B cell (primary cell): ENCODE measurements at regions not wholly inside any gene's neighbourhood (a gene's known extent, or its start where the extent isn't known, plus 50 kb on each side); places are given as distances from the start of the nearest gene placed in this dataset.

Source experiments
- ATAC-seq: fragments of 200-7000 bp; cut with Tn5 transposase; one replicate; pipeline ENCODE4 v1.10.0; 2021; ENCODE audit warnings: low read depth, mild to moderate bottlenecking, moderate number of reproducible peaks, moderate library complexity
- CTCF ChIA-PET: fragments of 350-600 bp; sonication (Branson Sonifier 250); formaldehyde crosslinking; loops from one replicate; lab custom pipeline; 2021; ENCODE audit warnings: antibody characterized with exemption, inconsistent platforms; lab: Charles Lee
- POLR2A ChIA-PET: fragments of 350-600 bp; sonication (Branson Sonifier 250); formaldehyde crosslinking; loops from one replicate; lab custom pipeline; 2021; ENCODE audit warnings: antibody characterized with exemption; lab: Charles Lee
- DNase-seq: peaks from one replicate; pipeline ENCODE4 v3.0.0; 2013
- H2AFZ ChIP-seq: 2 replicates; pipeline ENCODE4 v1.6.1; 2012; ENCODE audit warnings: mild to moderate bottlenecking, low read depth, low read length; ENCODE audit not compliant: insufficient read depth, poor library complexity, severe bottlenecking
- H3K27ac ChIP-seq, 2 donors: 1 replicate in 1 of 2; 2 replicates in 1 of 2; pipeline ENCODE4 v1.5.1; 2012 to 2013; ENCODE audit warnings: low read length in 2 of 2, mild to moderate bottlenecking in 2 of 2, moderate library complexity in 1 of 2
- H3K27me3 ChIP-seq, 4 experiments: fragments of 200-600 bp in 1 of 4; sonication (generic) in 1 of 4; replicated peaks in 1 of 4; 1 replicate in 2 of 4; 2 replicates in 2 of 4; pipeline versions ENCODE4 v1.6.1 to v1.7.0; 2013 to 2016; ENCODE audit warnings: low read length in 3 of 4, mild to moderate bottlenecking in 2 of 4, mixed read lengths in 1 of 4, moderate library complexity in 1 of 4; ENCODE audit not compliant: insufficient read depth in 4 of 4, control insufficient read depth in 3 of 4; ENCODE audit errors: control extremely low read depth in 1 of 4
- H3K36me3 ChIP-seq, 2 experiments: replicated peaks in 1 of 2; 1 replicate in 1 of 2; 2 replicates in 1 of 2; pipeline versions ENCODE4 v1.6.1 to v1.7.1; 2013; ENCODE audit warnings: low read length in 1 of 2; ENCODE audit not compliant: insufficient read depth in 2 of 2, control insufficient read depth in 1 of 2; ENCODE audit errors: control extremely low read depth in 1 of 2, extremely low read depth in 1 of 2
- H3K4me1 ChIP-seq, 2 donors: fragments of 200-600 bp in 1 of 2; sonication (generic) in 1 of 2; 1 replicate in 1 of 2; 2 replicates in 1 of 2; pipeline versions ENCODE4 v1.5.1 to v1.6.1; 2013 to 2017; ENCODE audit warnings: low read length in 2 of 2; ENCODE audit not compliant: control insufficient read depth in 2 of 2, insufficient read depth in 2 of 2
- H3K4me2 ChIP-seq: replicated peaks from 2 replicates; pipeline ENCODE3; 2012; ENCODE audit warnings: mild to moderate bottlenecking, low read depth, low read length; ENCODE audit not compliant: poor library complexity, severe bottlenecking
- H3K4me3 ChIP-seq, 5 experiments: fragments of 200-600 bp in 1 of 5; sonication (generic) in 1 of 5; 1 replicate in 3 of 5; 2 replicates in 2 of 5; pipeline versions ENCODE4 v1.5.1 to v1.7.0; 2011 to 2016; ENCODE audit warnings: low read length in 4 of 5, mild to moderate bottlenecking in 4 of 5, low read depth in 2 of 5, control low read depth in 1 of 5, moderate library complexity in 1 of 5; ENCODE audit not compliant: insufficient read depth in 1 of 5; ENCODE audit errors: control extremely low read depth in 1 of 5, extremely low read depth in 1 of 5
- H3K79me2 ChIP-seq: fragments of 200-600 bp; sonication (generic); one replicate; pipeline ENCODE4 v1.6.0; 2016; ENCODE audit warnings: low read length; ENCODE audit not compliant: control insufficient read depth, insufficient read depth
- H3K9ac ChIP-seq: fragments of 200-600 bp; sonication (generic); 2 replicates; pipeline ENCODE4 v1.6.1; 2017; ENCODE audit warnings: mild to moderate bottlenecking, low read length, moderate library complexity
- H3K9me3 ChIP-seq, 3 donors: one replicate each; pipeline versions ENCODE4 v1.6.1 to v1.7.1; 2013; ENCODE audit warnings: low read length in 2 of 3; ENCODE audit not compliant: control insufficient read depth in 2 of 3, insufficient read depth in 1 of 3; ENCODE audit errors: control extremely low read depth in 1 of 3
- H4K20me1 ChIP-seq: 2 replicates; pipeline ENCODE4 v1.6.0; 2012; ENCODE audit warnings: mild to moderate bottlenecking, low read length; ENCODE audit not compliant: insufficient read depth, control insufficient read depth, poor library complexity, severe bottlenecking
- H3K27ac Mint-ChIP-seq: one replicate; pipeline ENCODE4 v1.8.0; 2021; ENCODE audit warnings: mixed read lengths
- H3K27me3 Mint-ChIP-seq: one replicate; pipeline ENCODE4 v1.8.0; 2021; ENCODE audit warnings: mixed read lengths
- H3K4me1 Mint-ChIP-seq: one replicate; pipeline ENCODE4 v1.8.0; 2021; ENCODE audit warnings: mixed read lengths
- H3K4me3 Mint-ChIP-seq: one replicate; pipeline ENCODE4 v1.8.0; 2021; ENCODE audit warnings: mixed read lengths
- H3K9me3 Mint-ChIP-seq: one replicate; pipeline ENCODE4 v1.8.0; 2022; ENCODE audit warnings: mixed read lengths; ENCODE audit not compliant: insufficient read depth
- EZH2 ChIP-seq: IDR thresholded peaks from 2 replicates; pipeline ENCODE4 v1.6.1; 2012; ENCODE audit warnings: borderline replicate concordance, low read depth, mild to moderate bottlenecking, moderate library complexity, low read length; ENCODE audit not compliant: insufficient read depth, poor library complexity, severe bottlenecking
- WGBS: methylation state at CpG from one replicate; pipeline ENCODE4 v1.1.5; 2013; ENCODE audit warnings: missing lambda C conversion rate; ENCODE audit not compliant: insufficient coverage; 5-methylcytosine and 5-hydroxymethylcytosine counted together
- intact Hi-C: fragments of 100-400 bp; cut with micrococcal nuclease; formaldehyde crosslinking; loops from one replicate; pipeline ENCODE4 v1.10.0; 2022
- TF ChIP-seq, protein P1 (sequence below): fragments of 200-600 bp; IDR thresholded peaks from one replicate; pipeline ENCODE4 v1.8.0; 2022; ENCODE audit warnings: antibody characterized with exemption, mild to moderate bottlenecking

DNA sequence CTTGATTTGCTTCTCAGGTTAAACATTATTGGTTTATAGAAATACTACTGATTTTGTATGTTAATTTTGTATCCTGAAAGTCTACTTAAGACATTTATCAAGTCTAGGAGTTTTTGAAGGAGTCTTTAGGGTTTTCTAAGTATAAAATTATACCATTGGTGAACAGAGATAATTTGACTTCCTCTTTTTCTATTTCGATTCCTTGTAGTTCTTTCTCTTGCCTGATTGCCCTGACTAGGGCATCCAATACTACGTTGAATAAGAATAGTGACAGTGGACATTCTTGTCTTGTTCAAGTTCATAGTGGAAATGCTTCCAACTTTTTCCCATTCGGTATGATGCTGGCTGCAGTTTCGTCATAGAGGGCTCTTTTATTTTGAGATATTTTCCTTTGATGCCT is 807.5 kb upstream of the SLC10A2 start:
- H2AFZ ChIP-seq, result no peak overlapping the region
- Mint-ChIP-seq H3K27me3 (no peaks in the 10 kb centered on the region), H3K4me3 (no peak overlapping the region), H3K9me3 (peaks cover 2% of the 10 kb centered on the region), H3K27ac (no peak overlapping the region), H3K4me1 (no peaks in the 10 kb centered on the region)
- POLR2A ChIA-PET, result no interaction called here
- H3K4me2 ChIP-seq, result no peak overlapping the region
- no peaks in the 10 kb centered on the region for H3K4me1 ChIP-seq
- H3K4me3 ChIP-seq, result no peak overlapping the region
- no peaks in the 10 kb centered on the region for H4K20me1 ChIP-seq
- no peak overlapping the region for H3K27ac ChIP-seq
- TF ChIP-seq EZH2, result no peak
- TF ChIP-seq, protein P1, sequence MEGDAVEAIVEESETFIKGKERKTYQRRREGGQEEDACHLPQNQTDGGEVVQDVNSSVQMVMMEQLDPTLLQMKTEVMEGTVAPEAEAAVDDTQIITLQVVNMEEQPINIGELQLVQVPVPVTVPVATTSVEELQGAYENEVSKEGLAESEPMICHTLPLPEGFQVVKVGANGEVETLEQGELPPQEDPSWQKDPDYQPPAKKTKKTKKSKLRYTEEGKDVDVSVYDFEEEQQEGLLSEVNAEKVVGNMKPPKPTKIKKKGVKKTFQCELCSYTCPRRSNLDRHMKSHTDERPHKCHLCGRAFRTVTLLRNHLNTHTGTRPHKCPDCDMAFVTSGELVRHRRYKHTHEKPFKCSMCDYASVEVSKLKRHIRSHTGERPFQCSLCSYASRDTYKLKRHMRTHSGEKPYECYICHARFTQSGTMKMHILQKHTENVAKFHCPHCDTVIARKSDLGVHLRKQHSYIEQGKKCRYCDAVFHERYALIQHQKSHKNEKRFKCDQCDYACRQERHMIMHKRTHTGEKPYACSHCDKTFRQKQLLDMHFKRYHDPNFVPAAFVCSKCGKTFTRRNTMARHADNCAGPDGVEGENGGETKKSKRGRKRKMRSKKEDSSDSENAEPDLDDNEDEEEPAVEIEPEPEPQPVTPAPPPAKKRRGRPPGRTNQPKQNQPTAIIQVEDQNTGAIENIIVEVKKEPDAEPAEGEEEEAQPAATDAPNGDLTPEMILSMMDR, result no peak
- no peak for DNase-seq
- CTCF ChIA-PET, result no interaction called here
- no peaks in the 10 kb centered on the region for H3K27me3 ChIP-seq
- peaks cover 0 to 4% (median 0%) of the 10 kb centered on the region in 3 donors for H3K9me3 ChIP-seq
- intact Hi-C loops, result no loop called here
- H3K79me2 ChIP-seq, result no peaks in the 10 kb centered on the region
- H3K36me3 ChIP-seq, result no peaks in the 10 kb centered on the region
- 75% methylated on average over 2 of the region's 4 CpGs for WGBS
- H3K9ac ChIP-seq, result no peak overlapping the region
- no peak for ATAC-seq

DNA sequence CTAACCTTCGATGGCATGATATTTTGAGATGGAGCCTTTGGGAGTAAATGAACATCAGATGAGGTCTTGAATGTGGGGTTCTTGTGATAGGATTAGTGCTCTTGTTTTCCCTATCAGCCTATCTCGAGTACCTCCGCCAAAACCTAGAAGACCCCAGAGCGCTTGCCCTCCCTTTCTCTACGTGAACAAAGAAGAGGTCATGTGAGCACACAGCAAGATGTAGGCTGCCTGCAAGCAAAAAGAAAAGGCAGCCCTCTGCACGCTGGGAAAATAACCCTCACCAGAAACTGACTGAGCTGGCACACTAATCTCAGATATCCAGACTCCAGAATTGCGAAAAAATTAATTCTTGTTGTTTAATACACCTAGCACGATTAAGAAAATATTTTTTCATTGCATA is 799.8 kb upstream of the SLC10A2 start:
- no peaks in the 10 kb centered on the region for H3K27me3 Mint-ChIP-seq
- H3K27me3 ChIP-seq, result no peaks in the 10 kb centered on the region
- peaks cover 4% of the 10 kb centered on the region for H3K9me3 Mint-ChIP-seq
- H3K4me3 Mint-ChIP-seq, result no peak overlapping the region
- H3K9ac ChIP-seq, result no peak overlapping the region
- POLR2A ChIA-PET, result no interaction called here
- H2AFZ ChIP-seq, result no peak overlapping the region
- H3K9me3 ChIP-seq, result no peaks in the 10 kb centered on the region
- no peak overlapping the region for H3K27ac Mint-ChIP-seq
- no peaks in the 10 kb centered on the region for H3K4me1 Mint-ChIP-seq
- intact Hi-C loops, result no loop called here
- H3K4me3 ChIP-seq, result no peak overlapping the region
- H3K4me1 ChIP-seq, result no peaks in the 10 kb centered on the region
- TF ChIP-seq, protein P1, result no peak
- TF ChIP-seq EZH2, result no peak
- WGBS, result 94% methylated on average over 5 of the region's 8 CpGs
- H4K20me1 ChIP-seq, result no peaks in the 10 kb centered on the region
- ATAC-seq (no peak), DNase-seq (no peak)
- H3K79me2 ChIP-seq, result no peaks in the 10 kb centered on the region
- H3K36me3 ChIP-seq, result no peaks in the 10 kb centered on the region
- CTCF ChIA-PET, result no interaction called here
- H3K27ac ChIP-seq, result no peak overlapping the region
- no peak overlapping the region for H3K4me2 ChIP-seq
